GM21447 (cell line): ENCODE measurements at regions not wholly inside any gene's neighbourhood (a gene's known extent, or its start where the extent isn't known, plus 50 kb on each side); places are given as distances from the start of the nearest gene placed in this dataset.
"Not testable (repeated sequence)": the region's sequence is repeated elsewhere in the genome, so short reads cannot be mapped to it uniquely, and the experiment has no call there.

Source experiments
- ATAC-seq: cut with Tn5 transposase; IDR thresholded peaks from one replicate; pipeline ENCODE4 v1.9.1; 2021; ENCODE audit not compliant: unreplicated experiment

DNA sequence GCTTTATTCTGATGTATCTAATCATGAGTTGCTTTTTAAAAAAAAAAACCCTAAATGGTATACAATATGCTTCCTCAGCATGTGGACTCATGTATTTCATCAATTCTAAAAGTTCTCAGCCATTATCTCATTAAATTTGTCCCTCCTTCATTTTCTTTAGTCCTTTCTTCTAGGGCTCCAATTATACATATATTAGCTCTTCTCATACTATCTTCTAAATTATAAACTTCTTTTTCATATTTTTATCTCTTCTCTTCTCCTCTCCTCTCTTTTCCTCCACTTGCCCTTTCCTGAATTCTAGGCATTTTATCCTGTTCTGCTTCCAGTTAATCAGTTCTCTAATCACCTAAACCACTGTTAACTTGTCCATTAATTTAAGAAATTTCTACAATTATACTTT is 55.0 kb upstream of the IL33 start:
- ATAC-seq = no peak

- no peak for ATAC-seq
Observed at GRCh38 chr9:6153425-6153824, 62.2 kb upstream of the IL33 start.

- no peak for ATAC-seq
Observed at GRCh38 chr9:6152788-6153187, 62.8 kb upstream of the IL33 start.

DNA sequence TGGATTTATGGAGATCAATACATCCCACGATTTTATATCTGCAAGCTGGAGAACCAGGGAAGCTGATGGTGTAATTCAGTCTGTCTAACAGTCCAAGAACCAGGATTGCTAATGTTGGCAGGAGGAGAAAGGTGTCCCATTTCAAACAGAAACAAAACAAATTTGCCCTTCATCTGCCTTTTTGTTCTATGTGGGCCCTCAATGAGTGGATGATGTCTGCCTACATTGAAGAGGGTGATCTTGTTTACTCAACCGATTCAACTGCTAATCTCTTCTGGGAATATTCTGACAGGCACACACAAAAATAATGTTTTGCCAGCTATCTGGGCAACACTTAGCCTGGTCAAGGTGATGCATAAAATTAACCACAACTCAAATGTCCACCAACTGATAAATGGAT is 65.1 kb upstream of the IL33 start:
- no peak for ATAC-seq

- no peak for ATAC-seq
Observed at GRCh38 chr9:6149315-6149714, 66.3 kb upstream of the IL33 start.

GRCh38 chr9:6147846-6148245 is 67.8 kb upstream of the IL33 start:
- no peak for ATAC-seq

- ATAC-seq = no peak
Observed at GRCh38 chr9:6144947-6145346, 70.7 kb upstream of the IL33 start.

GRCh38 chr9:6142799-6143454 is 72.7 kb upstream of the IL33 start:
- no peak for ATAC-seq

GRCh38 chr9:6135780-6136179 is 79.8 kb upstream of the IL33 start:
- not testable (repeated sequence) for ATAC-seq

GRCh38 chr9:6134661-6135180 is 80.9 kb upstream of the IL33 start:
- ATAC-seq = no peak

- peak; percentile 96 for ATAC-seq
Observed at GRCh38 chr9:6133346-6134063, 82.1 kb upstream of the IL33 start.

GRCh38 chr9:6132650-6133049 is 83.0 kb upstream of the IL33 start:
- ATAC-seq = peak; percentile 42

- no peak for ATAC-seq
Observed at GRCh38 chr9:6128030-6128429, 87.6 kb upstream of the IL33 start.

DNA sequence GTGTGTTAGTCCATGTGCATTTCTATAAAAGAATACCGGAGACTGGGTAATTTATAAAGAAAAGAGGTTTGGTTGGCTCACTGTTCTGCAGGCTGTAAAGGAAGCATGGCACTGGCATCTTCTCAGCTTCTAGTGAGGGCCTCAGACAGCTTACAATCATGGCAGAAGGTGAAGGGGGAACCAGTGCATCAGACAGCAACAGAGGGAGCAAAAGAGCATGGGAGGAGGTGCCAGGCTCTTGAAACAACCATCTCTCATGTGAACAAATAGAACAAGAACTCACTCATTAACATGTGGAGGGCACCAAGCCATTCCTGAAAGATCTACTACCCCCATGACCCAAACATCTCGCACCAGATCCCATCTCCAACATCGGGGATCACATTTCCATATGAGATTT is 89.2 kb upstream of the IL33 start:
- no peak for ATAC-seq

- ATAC-seq = no peak
Observed at GRCh38 chr9:6123416-6123815, 92.2 kb upstream of the IL33 start.

DNA sequence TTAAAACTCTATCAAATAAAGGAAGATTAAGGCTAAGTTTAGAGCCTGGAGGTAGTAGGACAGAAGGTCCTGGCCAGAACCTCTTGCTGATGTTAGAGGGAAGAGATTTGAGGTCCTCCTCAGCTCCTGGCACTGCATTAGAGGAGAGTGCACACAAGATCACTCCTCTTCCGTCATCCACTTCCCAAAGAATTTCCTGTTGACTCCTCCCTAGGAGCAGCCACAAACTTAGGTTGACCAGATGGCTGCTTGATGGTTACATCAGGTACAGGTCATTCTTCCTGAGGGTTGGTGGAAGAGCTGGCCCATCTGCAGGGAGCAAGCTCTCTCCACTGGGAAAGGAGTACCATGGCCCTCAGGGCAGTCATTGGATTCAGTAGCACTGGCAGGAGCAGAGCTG is 93.9 kb upstream of the IL33 start:
- ATAC-seq = no peak

DNA sequence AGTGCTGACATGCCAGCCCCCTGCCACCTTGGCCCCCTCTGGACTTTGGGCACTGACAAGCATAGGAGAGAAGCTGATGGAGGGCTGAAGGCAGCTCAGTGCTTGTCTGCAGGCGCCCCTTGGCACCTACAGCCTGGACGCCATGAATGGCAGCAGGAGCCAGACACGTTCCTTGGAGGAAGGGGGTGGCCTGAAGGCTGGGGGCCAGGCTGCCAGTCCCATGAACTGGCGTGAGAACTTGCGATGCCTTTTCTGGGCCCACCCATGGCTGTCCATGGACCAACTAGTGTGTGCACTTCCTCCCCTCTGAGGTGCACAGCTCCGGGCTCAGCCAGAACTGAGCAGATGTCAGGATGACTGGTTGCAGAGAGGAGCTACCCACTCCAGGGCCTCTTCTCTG is 99.0 kb upstream of the RANBP6 start:
- no peak for ATAC-seq

DNA sequence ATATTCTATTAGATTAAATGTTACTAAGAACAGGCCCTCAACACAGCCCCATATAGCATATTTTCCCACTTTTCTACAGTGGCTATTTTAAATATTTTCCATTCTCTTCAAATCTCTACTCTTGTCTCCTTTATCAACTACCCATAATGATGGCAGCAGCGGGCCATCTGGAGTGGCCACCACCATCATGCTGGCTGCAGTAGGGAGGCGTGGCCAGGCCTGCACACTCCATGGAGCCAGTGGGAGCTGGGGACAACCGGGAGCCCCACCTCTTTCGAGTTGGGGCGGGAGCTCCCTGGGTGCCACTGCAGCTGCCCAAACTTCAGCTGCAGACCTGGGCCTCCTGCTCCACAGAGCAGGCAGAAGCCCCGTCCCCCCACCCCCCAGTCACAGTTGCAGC is 98.4 kb upstream of the RANBP6 start:
- no peak for ATAC-seq

DNA sequence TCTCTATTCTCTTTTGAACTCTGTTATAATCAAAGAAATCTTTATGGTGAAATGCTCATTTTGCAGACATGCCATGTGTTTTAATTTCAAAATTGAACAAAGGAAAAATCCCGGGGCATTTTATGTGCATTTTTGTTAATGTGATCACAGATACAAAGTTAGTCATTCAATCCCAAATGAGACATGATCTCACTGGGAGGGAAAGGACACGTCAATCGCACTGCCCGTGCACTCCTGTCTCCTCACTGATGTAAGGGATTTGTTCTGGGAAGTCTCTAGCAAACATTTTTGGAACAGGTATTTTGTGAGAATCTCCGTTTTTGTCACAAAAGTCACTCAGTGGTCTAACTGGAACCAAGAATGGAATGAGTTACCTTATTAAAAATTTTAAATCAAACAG is 97.9 kb upstream of the RANBP6 start:
- ATAC-seq = no peak

- ATAC-seq = no peak
Observed at GRCh38 chr9:6109986-6110385, 94.6 kb upstream of the RANBP6 start.

- no peak for ATAC-seq
Observed at GRCh38 chr9:6109571-6109970, 94.1 kb upstream of the RANBP6 start.

DNA sequence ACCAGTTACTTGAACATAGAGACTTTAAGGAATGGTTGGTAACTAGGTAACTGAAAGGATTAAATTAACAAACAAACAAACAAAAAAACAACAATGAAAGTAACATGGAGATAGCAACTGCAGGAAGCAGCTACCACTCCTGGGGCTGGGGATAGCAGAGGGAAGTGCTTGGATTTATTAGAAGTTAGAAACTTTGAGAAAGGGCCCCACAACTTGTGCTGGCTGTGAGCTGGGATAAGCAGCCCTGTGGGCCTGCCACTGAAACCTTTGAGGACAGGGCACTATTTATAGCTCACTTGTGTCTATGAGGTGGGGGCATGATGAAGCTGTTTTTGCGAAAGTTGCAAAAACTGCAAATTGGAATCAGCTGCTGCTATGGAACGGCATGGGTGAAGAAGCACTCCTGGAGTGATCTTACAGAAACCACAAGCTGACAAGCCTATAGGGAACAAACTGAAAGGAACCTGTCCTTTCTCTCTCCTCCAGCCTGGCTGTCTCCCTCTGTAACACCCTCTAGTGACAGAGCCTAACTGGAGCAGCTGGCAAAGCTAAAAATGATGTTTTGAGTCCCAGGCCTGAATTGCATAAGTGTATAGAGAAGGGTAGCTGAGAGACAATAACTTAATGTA is 91.4 kb upstream of the RANBP6 start:
- ATAC-seq = peak; percentile 84
